Neural crest cell (in vitro differentiated cells): ENCODE measurements at regions not wholly inside any gene's neighbourhood (a gene's known extent, or its start where the extent isn't known, plus 50 kb on each side); places are given as distances from the start of the nearest gene placed in this dataset.

Source experiments
- DNase-seq: peaks from one replicate; pipeline ENCODE4 v3.0.0; 2021; ENCODE audit warnings: low read depth, mixed read lengths, low spot score
- H3K27ac Mint-ChIP-seq: one replicate; pipeline ENCODE4 v1.8.0; 2021; ENCODE audit warnings: mild to moderate bottlenecking, mixed read lengths; ENCODE audit not compliant: unreplicated experiment
- H3K27me3 Mint-ChIP-seq: 2 replicates; pipeline ENCODE4 v1.8.0; 2021; ENCODE audit warnings: low read depth, mild to moderate bottlenecking, mixed read lengths
- H3K36me3 Mint-ChIP-seq: 2 replicates; pipeline ENCODE4 v1.8.0; 2021; ENCODE audit warnings: low read depth, mild to moderate bottlenecking, mixed read lengths
- H3K4me1 Mint-ChIP-seq: 2 replicates; pipeline ENCODE4 v1.8.0; 2021; ENCODE audit warnings: mixed read lengths
- H3K4me3 Mint-ChIP-seq: one replicate; pipeline ENCODE4 v1.8.0; 2021; ENCODE audit warnings: mild to moderate bottlenecking, mixed read lengths
- H3K9me3 Mint-ChIP-seq: 2 replicates; pipeline ENCODE4 v1.8.0; 2021; ENCODE audit warnings: mixed read lengths
- TF ChIP-seq, protein P1 (sequence below): fragments of 200-600 bp; sonication (generic); conservative IDR thresholded peaks from 2 replicates; pipeline ENCODE4 v1.5.0; 2021; ENCODE audit warnings: antibody characterized with exemption, mild to moderate bottlenecking

DNA sequence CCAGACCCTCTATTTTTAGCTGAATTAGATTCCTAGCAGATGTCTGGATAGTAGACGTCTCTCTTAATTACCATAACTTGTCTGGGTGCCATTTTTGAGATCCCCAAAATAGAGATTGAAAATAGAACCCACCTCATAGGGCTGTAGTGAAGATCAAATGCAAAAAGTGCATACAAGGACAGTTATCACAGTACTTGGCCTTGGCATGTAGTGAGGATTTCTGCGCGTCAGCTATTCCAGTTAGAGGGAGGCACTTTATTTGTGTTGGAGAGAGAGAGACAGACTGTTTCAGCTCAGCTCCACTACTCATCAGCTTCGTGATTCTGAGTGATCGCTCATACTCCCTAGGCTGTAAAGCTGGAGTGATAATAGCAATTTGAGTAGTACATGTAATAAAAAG is 59.6 kb upstream of the CDH13 start:
- Mint-ChIP-seq H3K36me3 (no peaks in the 10 kb centered on the region), H3K9me3 (peaks cover 12% of the 10 kb centered on the region), H3K4me3 (no peak overlapping the region), H3K27me3 (peaks cover 5% of the 10 kb centered on the region), H3K27ac (no peak overlapping the region), H3K4me1 (no peaks in the 10 kb centered on the region)
- no peak for DNase-seq
- TF ChIP-seq, protein P1, sequence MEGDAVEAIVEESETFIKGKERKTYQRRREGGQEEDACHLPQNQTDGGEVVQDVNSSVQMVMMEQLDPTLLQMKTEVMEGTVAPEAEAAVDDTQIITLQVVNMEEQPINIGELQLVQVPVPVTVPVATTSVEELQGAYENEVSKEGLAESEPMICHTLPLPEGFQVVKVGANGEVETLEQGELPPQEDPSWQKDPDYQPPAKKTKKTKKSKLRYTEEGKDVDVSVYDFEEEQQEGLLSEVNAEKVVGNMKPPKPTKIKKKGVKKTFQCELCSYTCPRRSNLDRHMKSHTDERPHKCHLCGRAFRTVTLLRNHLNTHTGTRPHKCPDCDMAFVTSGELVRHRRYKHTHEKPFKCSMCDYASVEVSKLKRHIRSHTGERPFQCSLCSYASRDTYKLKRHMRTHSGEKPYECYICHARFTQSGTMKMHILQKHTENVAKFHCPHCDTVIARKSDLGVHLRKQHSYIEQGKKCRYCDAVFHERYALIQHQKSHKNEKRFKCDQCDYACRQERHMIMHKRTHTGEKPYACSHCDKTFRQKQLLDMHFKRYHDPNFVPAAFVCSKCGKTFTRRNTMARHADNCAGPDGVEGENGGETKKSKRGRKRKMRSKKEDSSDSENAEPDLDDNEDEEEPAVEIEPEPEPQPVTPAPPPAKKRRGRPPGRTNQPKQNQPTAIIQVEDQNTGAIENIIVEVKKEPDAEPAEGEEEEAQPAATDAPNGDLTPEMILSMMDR = no peak

DNA sequence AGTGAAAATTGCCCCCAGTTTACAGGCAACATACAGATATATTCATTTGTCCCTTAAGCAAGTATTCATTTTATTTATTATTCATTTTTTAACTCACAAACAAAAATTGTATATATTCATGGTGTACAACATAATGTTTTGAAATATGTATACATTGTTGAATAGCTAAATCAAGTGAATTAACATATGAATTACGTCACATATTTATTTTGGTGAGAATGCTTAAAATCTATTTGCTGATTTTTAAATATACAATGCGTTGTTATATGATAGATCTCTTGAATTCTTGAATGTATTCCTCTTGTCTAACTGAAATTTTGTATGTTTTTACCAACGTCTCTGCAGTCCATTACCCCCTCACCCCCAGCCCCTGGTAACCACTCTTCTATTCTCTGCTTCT is 63.4 kb upstream of the CDH13 start:
- Mint-ChIP-seq H3K4me3 (no peak overlapping the region), H3K9me3 (peaks cover 9% of the 10 kb centered on the region), H3K36me3 (no peaks in the 10 kb centered on the region), H3K27me3 (no peaks in the 10 kb centered on the region), H3K27ac (no peak overlapping the region), H3K4me1 (no peaks in the 10 kb centered on the region)
- TF ChIP-seq, protein P1 = no peak
- DNase-seq = no peak

DNA sequence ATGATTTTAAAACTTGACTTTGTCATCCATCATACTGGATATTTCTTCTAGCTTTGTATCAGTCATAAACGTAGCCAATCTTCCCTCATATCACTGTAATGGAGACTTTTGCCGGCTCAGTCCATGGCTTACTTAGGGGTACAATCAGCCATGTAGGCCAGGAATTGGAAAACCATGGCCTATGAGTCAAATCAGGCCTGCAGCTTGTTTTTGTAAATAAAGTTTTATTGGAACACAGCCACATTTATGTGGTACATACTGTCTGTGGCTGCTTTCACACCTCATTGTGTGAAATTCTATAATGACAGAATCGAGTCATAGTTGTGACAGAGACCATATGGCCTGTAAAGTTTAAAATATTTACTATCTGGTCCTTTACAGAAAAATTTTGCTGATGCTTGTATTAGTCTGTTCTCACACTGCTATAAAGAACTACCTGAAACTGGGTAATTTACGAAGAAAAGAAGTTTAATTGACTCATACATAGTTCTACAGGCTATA is 64.5 kb upstream of the CDH13 start:
- Mint-ChIP-seq H3K27ac (no peak overlapping the region), H3K36me3 (no peaks in the 10 kb centered on the region), H3K4me3 (no peak overlapping the region), H3K4me1 (no peaks in the 10 kb centered on the region), H3K27me3 (no peaks in the 10 kb centered on the region), H3K9me3 (peaks cover 9% of the 10 kb centered on the region)
- DNase-seq = no peak
- TF ChIP-seq, protein P1 = no peak

DNA sequence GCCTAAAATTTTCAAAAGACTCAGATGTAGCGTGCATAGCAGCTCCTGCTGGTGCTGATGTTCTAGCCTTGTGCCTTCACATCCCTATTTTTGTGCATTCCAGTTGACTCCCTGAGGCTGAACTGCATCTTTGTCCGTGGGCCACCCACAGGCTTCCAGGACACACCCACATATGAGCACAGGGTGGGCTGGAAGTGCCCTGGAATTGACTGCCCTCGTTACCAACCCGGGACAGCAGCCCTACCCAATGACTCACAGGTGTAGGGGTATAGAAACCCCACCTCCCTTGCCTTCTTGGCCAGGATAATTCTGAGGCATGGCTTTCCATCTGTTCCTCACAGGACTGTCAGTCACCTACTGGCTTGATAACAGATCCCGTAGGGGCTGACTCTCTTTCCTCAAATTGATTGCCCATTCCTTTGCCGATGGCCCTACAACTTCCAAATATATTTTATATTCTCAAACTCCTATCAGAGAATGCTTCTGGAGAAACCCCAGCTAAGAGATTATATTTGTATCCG is 65.9 kb upstream of the CDH13 start:
- Mint-ChIP-seq H3K9me3 (peaks cover 6% of the 10 kb centered on the region), H3K4me3 (no peak overlapping the region), H3K4me1 (no peaks in the 10 kb centered on the region), H3K36me3 (no peaks in the 10 kb centered on the region), H3K27ac (no peak overlapping the region), H3K27me3 (no peaks in the 10 kb centered on the region)
- TF ChIP-seq, protein P1 = no peak
- no peak for DNase-seq

DNA sequence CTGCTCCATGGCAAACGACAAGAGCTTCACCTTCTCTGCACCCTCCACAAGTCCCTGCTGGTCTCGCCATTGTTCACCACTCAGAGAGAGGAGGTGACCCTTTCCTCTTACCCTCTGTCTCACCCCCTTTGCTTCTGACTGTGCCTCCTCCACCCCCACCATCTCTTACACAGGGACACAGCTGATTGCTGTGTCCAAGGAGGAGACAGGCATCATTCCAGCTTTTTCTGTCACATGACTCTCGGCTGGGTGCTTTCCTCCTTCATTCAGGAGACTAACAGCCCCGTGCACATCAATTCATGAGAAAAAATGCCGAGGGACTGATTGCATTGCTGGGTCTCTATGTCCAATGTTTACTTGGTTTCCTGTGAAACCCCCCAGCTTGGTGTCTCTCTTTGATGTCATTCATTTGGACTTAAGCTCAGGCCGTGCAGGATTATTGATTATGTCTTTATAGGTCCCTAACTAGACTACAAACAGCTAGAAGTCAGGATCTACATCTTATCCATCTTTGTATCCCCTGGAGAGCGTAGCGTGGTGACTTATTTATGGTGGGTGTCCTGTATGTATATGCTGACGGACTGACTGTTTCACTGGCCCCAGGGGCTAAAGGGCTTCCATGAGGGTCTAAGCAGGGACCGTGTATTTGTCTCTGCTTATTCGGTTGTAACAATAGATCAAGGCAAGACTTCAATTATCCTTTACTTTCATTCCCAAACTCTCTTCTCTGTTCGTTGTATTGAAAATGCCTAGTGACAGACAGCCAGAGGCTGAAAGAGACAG is 82.2 kb upstream of the CDH13 start:
- no peak overlapping the region for H3K27ac Mint-ChIP-seq
- H3K36me3 Mint-ChIP-seq = no peaks in the 10 kb centered on the region
- no peak for DNase-seq
- H3K4me1 Mint-ChIP-seq = peaks cover 43% of the 10 kb centered on the region
- H3K27me3 Mint-ChIP-seq = peaks cover 28% of the 10 kb centered on the region
- no peaks in the 10 kb centered on the region for H3K9me3 Mint-ChIP-seq
- peak overlapping the region; percentile 39 for H3K4me3 Mint-ChIP-seq
- TF ChIP-seq, protein P1 = no peak
